Trophoblast cell (in vitro differentiated cells and primary cell): ENCODE measurements at regions not wholly inside any gene's neighbourhood (a gene's known extent, or its start where the extent isn't known, plus 50 kb on each side); places are given as distances from the start of the nearest gene placed in this dataset.

Source experiments
- DNase-seq, 2 donors: peaks; one replicate each; pipeline ENCODE4 v3.0.0-alpha.2; 2016
- H2AFZ ChIP-seq: 2 replicates; pipeline ENCODE4 v1.6.1; 2013; ENCODE audit warnings: low read length, moderate library complexity, mild to moderate bottlenecking; ENCODE audit not compliant: insufficient read depth, poor library complexity
- H2AK5ac ChIP-seq: 2 replicates; pipeline ENCODE4 v1.6.1; 2013; ENCODE audit warnings: mild to moderate bottlenecking, low read length
- H2BK120ac ChIP-seq: 2 replicates; pipeline ENCODE4 v1.6.1; 2013; ENCODE audit warnings: low read length, mild to moderate bottlenecking, moderate library complexity; ENCODE audit not compliant: insufficient read depth, poor library complexity
- H2BK12ac ChIP-seq: 2 replicates; pipeline ENCODE4 v1.6.1; 2013; ENCODE audit warnings: mild to moderate bottlenecking, low read length, moderate library complexity
- H2BK5ac ChIP-seq: 2 replicates; pipeline ENCODE4 v1.6.1; 2013; ENCODE audit warnings: low read length, low read depth, moderate library complexity, mild to moderate bottlenecking; ENCODE audit not compliant: poor library complexity
- H3K14ac ChIP-seq: 2 replicates; pipeline ENCODE4 v1.6.1; 2013; ENCODE audit warnings: mild to moderate bottlenecking, low read length
- H3K18ac ChIP-seq: 2 replicates; pipeline ENCODE4 v1.6.1; 2013; ENCODE audit warnings: mild to moderate bottlenecking, low read length
- H3K23ac ChIP-seq: 2 replicates; pipeline ENCODE4 v1.6.1; 2013; ENCODE audit warnings: low read length
- H3K27ac ChIP-seq: 2 replicates; pipeline ENCODE4 v1.5.1; 2013; ENCODE audit warnings: low read depth, mild to moderate bottlenecking, inconsistent platforms, low read length, moderate library complexity
- H3K27me3 ChIP-seq: 2 replicates; pipeline ENCODE4 v1.6.1; 2013; ENCODE audit warnings: inconsistent platforms, mild to moderate bottlenecking, low read length, moderate library complexity; ENCODE audit not compliant: insufficient read depth
- H3K36me3 ChIP-seq, 2 experiments: 1 replicate in 1 of 2; 2 replicates in 1 of 2; pipeline ENCODE4 v1.6.1; 2013; ENCODE audit warnings: low read length in 2 of 2, mild to moderate bottlenecking in 2 of 2, moderate library complexity in 1 of 2; ENCODE audit not compliant: insufficient read depth in 2 of 2, control insufficient read depth in 1 of 2
- H3K4ac ChIP-seq: 2 replicates; pipeline ENCODE4 v1.6.1; 2013; ENCODE audit warnings: low read depth, mild to moderate bottlenecking, low read length, moderate library complexity
- H3K4me1 ChIP-seq, 2 experiments: 1 replicate in 1 of 2; 2 replicates in 1 of 2; pipeline ENCODE4 v1.6.1; 2013; ENCODE audit warnings: low read length in 2 of 2, mild to moderate bottlenecking in 2 of 2, moderate library complexity in 1 of 2; ENCODE audit not compliant: insufficient read depth in 2 of 2, control insufficient read depth in 1 of 2
- H3K4me2 ChIP-seq: 2 replicates; pipeline ENCODE4 v1.6.1; 2013; ENCODE audit warnings: inconsistent platforms, mild to moderate bottlenecking, low read length, moderate library complexity
- H3K4me3 ChIP-seq: 2 replicates; pipeline ENCODE4 v1.5.1; 2013; ENCODE audit warnings: mild to moderate bottlenecking, low read depth, low read length, inconsistent platforms
- H3K79me1 ChIP-seq: one replicate; pipeline ENCODE4 v1.6.1; 2013; ENCODE audit warnings: low read length
- H3K79me2 ChIP-seq: 2 replicates; pipeline ENCODE4 v1.6.1; 2013; ENCODE audit warnings: low read length, mild to moderate bottlenecking; ENCODE audit not compliant: control insufficient read depth, insufficient read depth, poor library complexity
- H3K9ac ChIP-seq: 2 replicates; pipeline ENCODE4 v1.6.1; 2013; ENCODE audit warnings: mild to moderate bottlenecking, low read length
- H3K9me3 ChIP-seq: 2 replicates; pipeline ENCODE4 v1.6.1; 2013; ENCODE audit warnings: low read depth, mild to moderate bottlenecking, control low read depth, inconsistent platforms, low read length; ENCODE audit not compliant: insufficient read depth
- H4K12ac ChIP-seq: 2 replicates; pipeline ENCODE4 v1.6.1; 2013; ENCODE audit warnings: low read depth, mild to moderate bottlenecking, low read length, moderate library complexity
- H4K8ac ChIP-seq: 2 replicates; pipeline ENCODE4 v1.6.1; 2013; ENCODE audit warnings: low read depth, mild to moderate bottlenecking, low read length, moderate library complexity
- H4K91ac ChIP-seq: one replicate; pipeline ENCODE4 v1.6.1; 2013; ENCODE audit warnings: low read depth, mild to moderate bottlenecking, low read length, moderate library complexity
- WGBS: extraction: QIAGEN DNeasy Blood & Tissue Kit; methylation state at CpG from one replicate; pipeline ENCODE4 v1.1.7; 2013; ENCODE audit warnings: missing lambda C conversion rate; ENCODE audit not compliant: insufficient read length, insufficient coverage; ENCODE audit errors: extremely low coverage; 5-methylcytosine and 5-hydroxymethylcytosine counted together

GRCh38 chr5:38656568-38656967 lies 100.1 kb upstream of the LIFR start:
- H2AK5ac ChIP-seq, result no peak overlapping the region
- DNase-seq, result no peak
- H3K23ac ChIP-seq, result no peak overlapping the region
- H3K4me1 ChIP-seq, result peaks cover 0 to 3% of the 10 kb centered on the region in 2 experiments
- no peak overlapping the region for H2BK12ac ChIP-seq
- H3K4ac ChIP-seq, result no peak overlapping the region
- no peak overlapping the region for H3K4me2 ChIP-seq
- no peak overlapping the region for H3K9ac ChIP-seq
- H3K4me3 ChIP-seq, result no peak overlapping the region
- no peak overlapping the region for H2AFZ ChIP-seq
- H3K14ac ChIP-seq, result no peak overlapping the region
- H4K12ac ChIP-seq, result no peak overlapping the region
- WGBS, result no CpG with 5 or more reads among the region's 2 CpGs
- no peak overlapping the region for H3K27ac ChIP-seq
- H3K79me1 ChIP-seq, result no peaks in the 10 kb centered on the region
- no peaks in the 10 kb centered on the region for H3K27me3 ChIP-seq
- H3K18ac ChIP-seq, result no peak overlapping the region
- H3K36me3 ChIP-seq, result no peaks in the 10 kb centered on the region
- no peak overlapping the region for H4K8ac ChIP-seq
- H4K91ac ChIP-seq, result no peak overlapping the region
- no peak overlapping the region for H2BK120ac ChIP-seq
- H3K9me3 ChIP-seq, result no peaks in the 10 kb centered on the region
- H3K79me2 ChIP-seq, result no peaks in the 10 kb centered on the region
- no peak overlapping the region for H2BK5ac ChIP-seq

DNA sequence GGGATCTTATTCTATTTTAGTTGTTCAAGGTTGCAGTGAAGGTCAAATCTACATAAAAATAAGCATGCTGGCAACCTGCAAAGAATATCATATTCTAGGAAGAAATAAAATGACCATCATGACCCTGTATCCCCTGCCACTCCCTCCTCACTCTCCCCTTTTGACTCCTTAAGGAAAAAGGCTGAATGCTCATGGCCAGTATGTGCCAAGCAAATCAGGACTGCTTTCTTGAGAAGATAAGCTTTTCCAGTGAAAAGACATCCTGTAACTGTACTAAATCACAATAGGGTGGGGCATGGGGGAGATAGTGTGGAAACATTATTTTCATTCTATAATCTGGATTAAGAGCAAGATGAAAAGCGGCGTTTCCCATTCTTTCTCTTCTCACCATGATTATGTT lies 100.6 kb upstream of the LIFR start:
- H3K4me2 ChIP-seq, result no peak overlapping the region
- H4K91ac ChIP-seq, result no peak overlapping the region
- H4K12ac ChIP-seq, result no peak overlapping the region
- H4K8ac ChIP-seq, result no peak overlapping the region
- no peak overlapping the region for H3K4me3 ChIP-seq
- H2AK5ac ChIP-seq, result no peak overlapping the region
- peaks cover 0 to 3% of the 10 kb centered on the region in 2 experiments for H3K4me1 ChIP-seq
- no peak overlapping the region for H3K18ac ChIP-seq
- WGBS, result no CpG with 5 or more reads among the region's 2 CpGs
- DNase-seq, result no peak
- H2BK5ac ChIP-seq, result no peak overlapping the region
- H3K27me3 ChIP-seq, result no peaks in the 10 kb centered on the region
- no peak overlapping the region for H3K9ac ChIP-seq
- no peak overlapping the region for H3K14ac ChIP-seq
- H2BK12ac ChIP-seq, result no peak overlapping the region
- no peak overlapping the region for H3K4ac ChIP-seq
- no peaks in the 10 kb centered on the region for H3K79me1 ChIP-seq
- H2BK120ac ChIP-seq, result no peak overlapping the region
- H3K9me3 ChIP-seq, result no peaks in the 10 kb centered on the region
- H3K27ac ChIP-seq, result no peak overlapping the region
- H2AFZ ChIP-seq, result no peak overlapping the region
- H3K23ac ChIP-seq, result no peak overlapping the region
- no peaks in the 10 kb centered on the region for H3K36me3 ChIP-seq
- no peaks in the 10 kb centered on the region for H3K79me2 ChIP-seq

DNA sequence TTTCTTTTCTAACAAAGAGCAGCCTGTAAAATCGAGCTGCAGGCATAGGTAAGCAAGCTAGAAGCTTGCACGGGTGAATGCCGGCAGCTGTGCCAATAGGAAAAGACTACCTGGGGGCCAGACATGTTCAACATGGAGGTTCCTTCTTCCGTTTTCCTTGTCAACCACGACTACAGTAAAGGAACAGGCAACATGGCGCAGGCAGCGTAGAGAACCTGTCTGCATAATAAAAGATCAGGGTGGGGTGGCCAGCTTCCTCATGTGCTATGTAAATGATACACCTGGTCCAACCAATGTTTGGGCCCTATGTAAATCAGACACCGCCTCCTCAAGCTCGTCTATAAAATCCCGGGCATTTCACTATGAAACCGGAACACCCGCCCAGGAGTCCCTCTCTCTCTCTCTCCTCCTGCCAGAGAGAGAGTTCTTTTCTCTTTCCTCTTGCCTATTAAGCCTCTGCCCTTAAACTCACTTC lies 103.8 kb upstream of the LIFR start:
- H2BK5ac ChIP-seq, result no peak overlapping the region
- H4K8ac ChIP-seq, result no peak overlapping the region
- no peaks in the 10 kb centered on the region for H3K36me3 ChIP-seq
- peaks cover 0 to 3% of the 10 kb centered on the region in 2 experiments for H3K4me1 ChIP-seq
- H3K27ac ChIP-seq, result no peak overlapping the region
- H3K4me3 ChIP-seq, result no peak overlapping the region
- H3K9ac ChIP-seq, result no peak overlapping the region
- H2BK120ac ChIP-seq, result no peak overlapping the region
- H3K23ac ChIP-seq, result no peak overlapping the region
- H4K91ac ChIP-seq, result no peak overlapping the region
- peak; percentile 93 to 95 for DNase-seq
- H2AFZ ChIP-seq, result no peak overlapping the region
- no peak overlapping the region for H3K4me2 ChIP-seq
- H3K79me1 ChIP-seq, result no peaks in the 10 kb centered on the region
- H3K18ac ChIP-seq, result no peak overlapping the region
- H2BK12ac ChIP-seq, result no peak overlapping the region
- no peaks in the 10 kb centered on the region for H3K79me2 ChIP-seq
- H3K9me3 ChIP-seq, result no peaks in the 10 kb centered on the region
- H3K4ac ChIP-seq, result no peak overlapping the region
- no peak overlapping the region for H3K14ac ChIP-seq
- no peak overlapping the region for H4K12ac ChIP-seq
- H3K27me3 ChIP-seq, result no peaks in the 10 kb centered on the region
- WGBS, result no CpG with 5 or more reads among the region's 12 CpGs
- H2AK5ac ChIP-seq, result no peak overlapping the region

DNA sequence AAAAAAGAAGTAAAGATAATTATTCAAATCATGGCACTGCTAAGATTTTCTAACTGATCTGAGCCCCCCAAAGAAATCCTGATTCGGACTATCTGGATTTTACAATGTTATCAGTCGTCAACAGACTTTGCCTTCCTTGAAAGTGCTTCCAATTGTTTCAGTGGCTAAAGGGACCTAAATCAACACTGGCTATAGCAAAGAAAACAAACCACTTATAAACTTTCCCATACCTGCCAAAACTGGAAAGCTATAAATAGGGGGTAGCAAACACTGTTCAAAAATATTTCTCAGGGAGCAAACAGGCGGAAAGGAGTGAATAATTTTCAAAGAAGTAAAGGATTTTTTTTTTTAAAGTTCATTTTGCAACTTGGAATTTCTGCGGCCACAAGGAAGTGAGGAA lies 105.6 kb upstream of the LIFR start:
- Histone ChIP-seq H2BK12ac (no peak overlapping the region), H2BK120ac (no peak overlapping the region), H3K23ac (no peak overlapping the region), H3K9ac (no peak overlapping the region), H2BK5ac (no peak overlapping the region), H4K12ac (no peak overlapping the region), H3K14ac (no peak overlapping the region), H2AK5ac (no peak overlapping the region), H3K4me3 (no peak overlapping the region), H3K79me1 (no peaks in the 10 kb centered on the region), H2AFZ (no peak overlapping the region), H3K4me1 (peaks cover 0 to 3% of the 10 kb centered on the region in 2 experiments), H4K8ac (no peak overlapping the region), H3K36me3 (no peaks in the 10 kb centered on the region), H3K4ac (no peak overlapping the region), H3K18ac (no peak overlapping the region), H4K91ac (no peak overlapping the region), H3K79me2 (no peaks in the 10 kb centered on the region), H3K27ac (no peak overlapping the region), H3K27me3 (no peaks in the 10 kb centered on the region), H3K4me2 (no peak overlapping the region), H3K9me3 (no peaks in the 10 kb centered on the region)
- no CpG with 5 or more reads among the region's 4 CpGs for WGBS
- DNase-seq, result no peak
